H1 (cell line): ENCODE measurements at regions not wholly inside any gene's neighbourhood (a gene's known extent, or its start where the extent isn't known, plus 50 kb on each side); places are given as distances from the start of the nearest gene placed in this dataset.

Source experiments
- CTCF ChIA-PET: fragments of 300-600 bp; sonication (Branson Sonifier 250); formaldehyde crosslinking; loops from one replicate; lab custom pipeline; 2021; ENCODE audit not compliant: partially characterized antibody; lab: Charles Lee
- POLR2A ChIA-PET: fragments of 300-600 bp; sonication (Branson Sonifier 250); formaldehyde crosslinking; loops from one replicate; lab custom pipeline; 2021; ENCODE audit warnings: inconsistent platforms; ENCODE audit not compliant: partially characterized antibody; lab: Charles Lee
- DNase-seq, 2 experiments: peaks; one replicate each; pipeline versions ENCODE4 v3.0.0 to v3.0.0-alpha.2; 2010 to 2022; ENCODE audit warnings: low spot score in 2 of 2, low read depth in 1 of 2, mixed read lengths in 1 of 2
- FAIRE-seq: peaks from 2 replicates; lab custom pipeline; 2011; peaks lifted over from hg19 to GRCh38; lab: Jason Lieb, UNC
- H2AFZ ChIP-seq: 2 replicates; pipeline ENCODE4 v1.8.1; 2012; ENCODE audit warnings: low read length, inconsistent platforms
- H2AK5ac ChIP-seq: 2 replicates; pipeline ENCODE4 v1.6.1; 2013; ENCODE audit warnings: low read depth, low read length
- H2BK120ac ChIP-seq: replicated peaks from 2 replicates; pipeline ENCODE3; 2013; ENCODE audit warnings: low read depth, low read length, inconsistent platforms
- H2BK12ac ChIP-seq: 2 replicates; pipeline ENCODE4 v1.6.1; 2013; ENCODE audit warnings: low read depth, low read length
- H2BK15ac ChIP-seq: 2 replicates; pipeline ENCODE4 v1.6.1; 2013; ENCODE audit warnings: low read length
- H2BK20ac ChIP-seq: 2 replicates; pipeline ENCODE4 v1.6.1; 2013; ENCODE audit warnings: low read length
- H2BK5ac ChIP-seq: 2 replicates; pipeline ENCODE4 v1.6.1; 2013; ENCODE audit warnings: low read depth, low read length
- H3K14ac ChIP-seq: 2 replicates; pipeline ENCODE4 v1.6.1; 2013; ENCODE audit warnings: inconsistent platforms; ENCODE audit not compliant: insufficient read length
- H3K18ac ChIP-seq: 2 replicates; pipeline ENCODE4 v1.6.1; 2013; ENCODE audit warnings: low read length; ENCODE audit errors: extremely low read depth
- H3K23ac ChIP-seq: 2 replicates; pipeline ENCODE4 v1.6.1; 2013; ENCODE audit warnings: inconsistent platforms; ENCODE audit not compliant: insufficient read length
- H3K23me2 ChIP-seq: 2 replicates; pipeline ENCODE4 v1.6.1; 2013; ENCODE audit warnings: low read depth, low read length
- H3K27ac ChIP-seq: 2 replicates; pipeline ENCODE4 v1.6.1; 2011; ENCODE audit warnings: low read depth, low read length, inconsistent platforms
- H3K27me3 ChIP-seq, 4 experiments: replicated peaks in 1 of 4; 1 replicate in 1 of 4; 2 replicates in 3 of 4; pipeline versions ENCODE4 v1.6.1 to v1.8.1; 2011 to 2013; ENCODE audit warnings: low read length in 3 of 4, mild to moderate bottlenecking in 3 of 4, inconsistent platforms in 2 of 4, mixed read lengths in 2 of 4, moderate library complexity in 1 of 4; ENCODE audit not compliant: control insufficient read depth in 3 of 4, insufficient read depth in 3 of 4; ENCODE audit errors: extremely low read depth in 1 of 4
- H3K36me3 ChIP-seq, 4 experiments: 2 replicates each; pipeline versions ENCODE4 v1.6.1 to v1.8.1; 2011 to 2013; ENCODE audit warnings: mild to moderate bottlenecking in 4 of 4, low read length in 3 of 4, moderate library complexity in 2 of 4, control low read depth in 1 of 4, inconsistent platforms in 1 of 4; ENCODE audit not compliant: insufficient read depth in 4 of 4, control insufficient read depth in 2 of 4
- H3K4ac ChIP-seq: replicated peaks from 2 replicates; pipeline ENCODE3; 2013; ENCODE audit warnings: low read length, low read depth, mixed read lengths, inconsistent platforms; ENCODE audit not compliant: insufficient read length
- H3K4me1 ChIP-seq, 4 experiments: replicated peaks in 1 of 4; 1 replicate in 1 of 4; 2 replicates in 3 of 4; pipeline versions ENCODE4 v1.6.1 to v1.8.1; 2011 to 2013; ENCODE audit warnings: low read length in 3 of 4, inconsistent platforms in 2 of 4, mixed read lengths in 1 of 4; ENCODE audit not compliant: insufficient read depth in 4 of 4, control insufficient read depth in 3 of 4
- H3K4me2 ChIP-seq, 2 experiments: 2 replicates each; pipeline versions ENCODE4 v1.6.1 to v1.8.1; 2011 to 2013; ENCODE audit warnings: low read depth in 2 of 2, low read length in 2 of 2, control low read depth in 1 of 2, inconsistent platforms in 1 of 2, mild to moderate bottlenecking in 1 of 2; ENCODE audit not compliant: insufficient read depth in 1 of 2
- H3K4me3 ChIP-seq, 4 experiments: fragments of 200-600, 300-600 bp in 1 of 4; sonication (generic), shearing (Covaris generic), sonication (Bioruptor Twin) in 1 of 4; 2 replicates each; pipeline versions ENCODE4 v1.5.1 to v1.8.1; 2011 to 2016; ENCODE audit warnings: low read length in 4 of 4, low read depth in 3 of 4, control low read depth in 2 of 4, inconsistent platforms in 2 of 4, mild to moderate bottlenecking in 2 of 4, mixed read lengths in 1 of 4, moderate library complexity in 1 of 4; ENCODE audit not compliant: insufficient read depth in 2 of 4; ENCODE audit errors: extremely low read depth in 1 of 4
- H3K56ac ChIP-seq: replicated peaks from 2 replicates; pipeline ENCODE3; 2013; ENCODE audit warnings: low read depth, mild to moderate bottlenecking, mixed read lengths, low read length, inconsistent platforms; ENCODE audit not compliant: insufficient read length
- H3K79me1 ChIP-seq: 2 replicates; pipeline ENCODE4 v1.6.1; 2013; ENCODE audit warnings: low read depth, low read length, control low read depth
- H3K79me2 ChIP-seq, 2 experiments: 2 replicates each; pipeline versions ENCODE4 v1.6.1 to v1.8.1; 2012 to 2013; ENCODE audit warnings: low read length in 2 of 2, mild to moderate bottlenecking in 2 of 2, inconsistent platforms in 1 of 2; ENCODE audit not compliant: insufficient read depth in 2 of 2, control insufficient read depth in 1 of 2
- H3K9ac ChIP-seq, 4 experiments: replicated peaks in 1 of 4; 1 replicate in 1 of 4; 2 replicates in 3 of 4; pipeline versions ENCODE4 v1.6.1 to v1.8.1; 2011 to 2013; ENCODE audit warnings: low read depth in 3 of 4, low read length in 3 of 4, control low read depth in 2 of 4, mild to moderate bottlenecking in 2 of 4, moderate library complexity in 2 of 4, inconsistent platforms in 1 of 4; ENCODE audit errors: extremely low read depth in 1 of 4
- H3K9me3 ChIP-seq, 2 experiments: 2 replicates each; pipeline versions ENCODE4 v1.6.1 to v1.8.1; 2012 to 2013; ENCODE audit warnings: mild to moderate bottlenecking in 2 of 2, moderate library complexity in 2 of 2, control low read depth in 1 of 2, inconsistent platforms in 1 of 2, low read depth in 1 of 2, low read length in 1 of 2, mixed read lengths in 1 of 2; ENCODE audit not compliant: insufficient read depth in 2 of 2
- H4K20me1 ChIP-seq, 2 experiments: replicated peaks in 1 of 2; 2 replicates each; pipeline versions ENCODE3 to v1.8.1; 2011 to 2013; ENCODE audit warnings: inconsistent platforms in 2 of 2, low read length in 2 of 2, mild to moderate bottlenecking in 1 of 2; ENCODE audit not compliant: insufficient read depth in 2 of 2, control insufficient read depth in 1 of 2
- H4K5ac ChIP-seq: 2 replicates; pipeline ENCODE4 v1.6.1; 2013; ENCODE audit warnings: low read length, low read depth, mixed read lengths, inconsistent platforms; ENCODE audit not compliant: insufficient read length
- H4K8ac ChIP-seq: 2 replicates; pipeline ENCODE4 v1.8.0; 2013; ENCODE audit warnings: mild to moderate bottlenecking, moderate library complexity, low read length, inconsistent platforms; ENCODE audit not compliant: insufficient read depth; ENCODE audit errors: extremely low read depth
- H4K91ac ChIP-seq: replicated peaks from 2 replicates; pipeline ENCODE3; 2013; ENCODE audit warnings: low read length, mixed read lengths, inconsistent platforms; ENCODE audit not compliant: insufficient read length
- BACH1 ChIP-seq: IDR thresholded peaks from 2 replicates; pipeline ENCODE4 v1.6.1; 2012; ENCODE audit warnings: low read length, improper control_type of control experiment
- CBX5 ChIP-seq: fragments of 300-800, 300-1000 bp; sonication (generic); IDR thresholded peaks from 2 replicates; pipeline ENCODE4 v1.7.1; 2016; ENCODE audit warnings: antibody characterized with exemption, low read length, low read depth
- EGR1 ChIP-seq: IDR thresholded peaks from 2 replicates; pipeline ENCODE4 v1.6.1; 2011; ENCODE audit warnings: low read depth, low read length, borderline replicate concordance
- FOSL1 ChIP-seq: IDR thresholded peaks from 2 replicates; pipeline ENCODE4 v1.6.1; 2011; ENCODE audit warnings: mild to moderate bottlenecking, low read depth, low read length, moderate library complexity; ENCODE audit not compliant: insufficient read depth
- KDM4A ChIP-seq: IDR thresholded peaks from one replicate; pipeline ENCODE4 v1.7.1; 2012; ENCODE audit warnings: low read depth, mild to moderate bottlenecking, moderate library complexity, low read length, inconsistent platforms; ENCODE audit not compliant: severe bottlenecking
- NRF1 ChIP-seq: IDR thresholded peaks from 2 replicates; pipeline ENCODE4 v1.6.1; 2011; ENCODE audit warnings: mild to moderate bottlenecking, low read depth, low read length, improper control_type of control experiment
- RAD21 ChIP-seq, 2 experiments: IDR thresholded peaks in 1 of 2; conservative IDR thresholded peaks in 1 of 2; 2 replicates each; pipeline ENCODE4 v1.6.1; 2011; ENCODE audit warnings: low read depth in 2 of 2, low read length in 2 of 2, improper control_type of control experiment in 1 of 2, inconsistent platforms in 1 of 2, mild to moderate bottlenecking in 1 of 2, moderate library complexity in 1 of 2
- RBBP5 ChIP-seq: IDR thresholded peaks from 2 replicates; pipeline ENCODE4 v1.7.1; 2012; ENCODE audit warnings: low read depth, mild to moderate bottlenecking, inconsistent platforms, low read length, moderate library complexity, borderline replicate concordance
- SIRT6 ChIP-seq: IDR thresholded peaks from one replicate; pipeline ENCODE4 v1.7.1; 2012; ENCODE audit warnings: low read length, inconsistent platforms
- SIX5 ChIP-seq: IDR thresholded peaks from 2 replicates; pipeline ENCODE4 v1.6.1; 2011; ENCODE audit warnings: mild to moderate bottlenecking, low read depth, low read length
- SP1 ChIP-seq: IDR thresholded peaks from 2 replicates; pipeline ENCODE4 v1.6.1; 2011; ENCODE audit warnings: low read depth, low read length
- TAF7 ChIP-seq: optimal IDR thresholded peaks from 2 replicates; pipeline ENCODE3; 2011; ENCODE audit warnings: low read depth, mild to moderate bottlenecking, inconsistent platforms, low read length, moderate library complexity, borderline replicate concordance
- WGBS, 2 experiments: shearing (Covaris generic) in 1 of 2; methylation state at CpG; one replicate each; pipeline versions ENCODE4 v1.1.6 to v1.1.7; 2013 to 2015; ENCODE audit warnings: low lambda C conversion rate in 2 of 2, mixed read lengths in 2 of 2, inconsistent platforms in 1 of 2, low coverage in 1 of 2, missing lambda C conversion rate in 1 of 2; ENCODE audit not compliant: insufficient replicate concordance in 2 of 2, insufficient coverage in 1 of 2, insufficient read length in 1 of 2; ENCODE audit errors: extremely low coverage in 1 of 2, missing lambda C conversion rate in 1 of 2; 5-methylcytosine and 5-hydroxymethylcytosine counted together

GRCh38 chr15:37880009-37880834, 54.2 kb upstream of the TMCO5A start:
- Histone ChIP-seq H2BK5ac (no peak overlapping the region), H3K36me3 (no peaks in the 10 kb centered on the region), H3K4ac (no peak overlapping the region), H3K9ac (no peak overlapping the region), H4K20me1 (no peaks in the 10 kb centered on the region), H3K18ac (no peak overlapping the region), H3K9me3 (no peaks in the 10 kb centered on the region), H3K14ac (no peak overlapping the region), H2BK15ac (no peak overlapping the region), H3K4me3 (no peak overlapping the region), H2AK5ac (no peak overlapping the region), H3K4me2 (no peak overlapping the region), H3K79me1 (no peaks in the 10 kb centered on the region), H4K91ac (no peak overlapping the region), H2BK12ac (no peak overlapping the region), H3K79me2 (no peaks in the 10 kb centered on the region), H3K23me2 (no peaks in the 10 kb centered on the region), H3K56ac (no peak overlapping the region), H4K5ac (no peak overlapping the region), H3K27ac (no peak overlapping the region), H4K8ac (no peak overlapping the region), H3K27me3 (no peaks in the 10 kb centered on the region), H3K23ac (no peak overlapping the region), H2BK20ac (no peak overlapping the region), H2BK120ac (no peak overlapping the region), H3K4me1 (no peaks in the 10 kb centered on the region), H2AFZ (no peak overlapping the region)
- CTCF ChIA-PET: interaction anchor here (0.6 to 5.0 kb wide), 30 partner anchors 8 to 1061 kb away, joined by 3 to 44 read pairs (median 4); no protein-coding TSS in a partner anchor
- 60% methylated on average over 12 of the region's 12 CpGs; no CpG with 5 or more reads in 1 of the 2 experiments for WGBS, 2 experiments
- POLR2A ChIA-PET: no interaction called here
- FAIRE-seq: peak; percentile 86
- DNase-seq: no peak
- peak; percentile 88 to 89 for TF ChIP-seq RAD21 (IDR thresholded peaks at IDR 0.05 in 1 of 2, conservative IDR thresholded peaks at IDR 0.05 in 1 of 2; ENCODE audit: low read depth in 2 of 2, low read length in 2 of 2)
- TF ChIP-seq TAF7: no peak
- no peak for TF ChIP-seq SIRT6
- no peak for TF ChIP-seq EGR1
- no peak for TF ChIP-seq CBX5
- no peak for TF ChIP-seq BACH1
- no peak for TF ChIP-seq SP1
- no peak for TF ChIP-seq KDM4A
- no peak for TF ChIP-seq SIX5
- TF ChIP-seq FOSL1: no peak
- TF ChIP-seq RBBP5: no peak
- no peak for TF ChIP-seq NRF1
